Rectal smooth muscle tissue (tissue), 1 donor: ENCODE measurements at regions not wholly inside any gene's neighbourhood (a gene's known extent, or its start where the extent isn't known, plus 50 kb on each side); places are given as distances from the start of the nearest gene placed in this dataset.

ENCODE experiments used
- H3K27ac ChIP-seq: one replicate; pipeline ENCODE4 v1.7.0; 2013; ENCODE audit warnings: low read depth, low read length, inconsistent platforms
- H3K27me3 ChIP-seq: one replicate; pipeline ENCODE4 v1.7.0; 2013; ENCODE audit warnings: low read length; ENCODE audit not compliant: control insufficient read depth, insufficient read depth
- H3K36me3 ChIP-seq: one replicate; pipeline ENCODE4 v1.7.0; 2013; ENCODE audit warnings: low read length; ENCODE audit not compliant: control insufficient read depth, insufficient read depth
- H3K4me1 ChIP-seq: one replicate; pipeline ENCODE4 v1.7.0; 2013; ENCODE audit warnings: low read length; ENCODE audit not compliant: control insufficient read depth, insufficient read depth
- H3K4me3 ChIP-seq: one replicate; pipeline ENCODE4 v1.7.0; 2013; ENCODE audit warnings: low read length
- H3K9ac ChIP-seq: one replicate; pipeline ENCODE4 v1.7.0; 2013; ENCODE audit warnings: low read length

DNA sequence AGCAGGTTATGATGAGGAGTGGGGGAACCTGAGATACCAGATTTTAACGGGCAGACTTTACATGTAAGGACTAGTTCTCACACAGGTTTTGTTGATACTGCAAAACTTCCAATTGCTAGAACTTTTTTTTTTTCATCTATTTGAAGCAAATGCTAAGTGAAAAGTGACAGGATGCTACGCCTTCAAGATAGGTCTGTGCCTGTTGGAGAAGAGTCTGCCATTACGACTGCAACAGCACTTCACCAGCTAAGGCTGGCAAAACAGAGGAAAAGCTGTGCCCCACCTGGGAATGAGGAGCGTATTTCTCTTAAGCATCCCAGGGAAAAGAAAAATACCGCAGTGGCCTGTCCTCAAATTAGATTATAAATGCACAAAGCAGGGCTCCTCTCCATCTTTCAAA is 102.0 kb upstream of the CDH6 start:
- H3K27me3 ChIP-seq = no peaks in the 10 kb centered on the region
- H3K9ac ChIP-seq = no peak overlapping the region
- H3K4me1 ChIP-seq = peaks cover 2% of the 10 kb centered on the region
- H3K27ac ChIP-seq = no peak overlapping the region
- H3K36me3 ChIP-seq = no peaks in the 10 kb centered on the region
- H3K4me3 ChIP-seq = no peak overlapping the region

DNA sequence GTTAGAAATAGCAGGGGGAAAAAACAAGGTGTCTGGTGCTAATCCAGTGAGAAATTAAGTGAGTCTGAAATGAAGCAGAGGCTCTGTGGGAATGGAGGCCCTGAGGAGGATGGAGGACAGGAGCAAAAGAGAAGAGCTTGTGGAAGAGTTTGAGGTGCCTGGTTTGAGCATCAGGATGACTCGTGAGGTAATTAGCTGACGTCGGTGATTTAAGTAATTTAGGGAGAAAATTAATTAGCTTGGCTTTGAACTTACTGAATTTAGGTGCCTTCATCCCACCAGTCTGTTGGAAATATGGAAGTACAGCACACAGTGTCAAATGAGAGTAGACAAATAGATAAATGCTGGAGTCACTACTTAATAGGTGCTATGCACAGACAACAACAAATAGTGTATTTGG is 103.0 kb upstream of the CDH6 start:
- H3K4me3 ChIP-seq = no peak overlapping the region
- H3K27me3 ChIP-seq = no peaks in the 10 kb centered on the region
- no peak overlapping the region for H3K9ac ChIP-seq
- H3K27ac ChIP-seq = no peak overlapping the region
- no peaks in the 10 kb centered on the region for H3K36me3 ChIP-seq
- peaks cover 2% of the 10 kb centered on the region for H3K4me1 ChIP-seq

GRCh38 chr5:31086839-31087415 is 106.6 kb upstream of the CDH6 start:
- Histone ChIP-seq H3K4me3 (no peak overlapping the region), H3K27ac (no peak overlapping the region), H3K9ac (no peak overlapping the region), H3K27me3 (no peaks in the 10 kb centered on the region), H3K4me1 (no peaks in the 10 kb centered on the region), H3K36me3 (no peaks in the 10 kb centered on the region)

DNA sequence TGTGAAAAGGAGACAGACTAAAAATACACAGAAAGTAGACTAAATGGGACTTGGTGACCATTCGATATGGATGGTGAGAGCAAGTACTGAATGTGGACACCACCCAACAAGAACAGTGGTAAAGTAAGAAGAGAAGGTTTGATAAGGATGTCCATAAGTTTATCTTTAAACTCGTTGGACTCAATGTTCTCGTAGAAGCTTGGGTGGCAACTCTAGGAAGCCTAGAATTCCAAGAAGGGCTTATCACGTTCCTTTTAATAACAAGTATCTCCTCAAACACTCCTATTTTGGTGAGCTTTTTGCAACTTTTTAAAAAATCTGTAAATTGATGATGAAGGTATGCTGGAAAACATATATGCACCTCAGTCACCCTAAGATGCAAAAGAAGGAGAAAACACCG is 108.6 kb upstream of the CDH6 start:
- Histone ChIP-seq H3K4me1 (no peaks in the 10 kb centered on the region), H3K9ac (no peak overlapping the region), H3K27me3 (no peaks in the 10 kb centered on the region), H3K27ac (no peak overlapping the region), H3K4me3 (no peak overlapping the region), H3K36me3 (no peaks in the 10 kb centered on the region)

DNA sequence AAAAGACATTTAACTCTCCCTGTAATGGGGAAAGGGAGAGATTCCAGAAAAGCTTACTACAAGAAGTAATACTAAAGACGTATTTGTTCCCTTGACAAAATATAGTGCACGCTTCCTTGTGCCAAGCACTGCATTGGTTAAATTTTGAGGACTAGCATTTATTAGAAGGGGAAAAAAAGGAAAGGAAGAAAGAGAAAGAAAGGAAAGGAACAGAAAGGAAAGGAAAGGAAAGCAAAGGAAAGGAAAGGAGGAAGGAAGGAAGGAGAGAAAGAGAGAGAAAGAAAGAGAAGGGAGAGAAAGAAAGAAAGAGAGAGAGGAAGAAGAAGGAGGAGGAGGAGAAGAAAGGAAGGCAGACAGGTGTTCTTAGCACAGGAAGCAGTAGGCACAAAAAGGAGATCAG is 110.1 kb upstream of the CDH6 start:
- H3K4me3 ChIP-seq = no peak overlapping the region
- no peaks in the 10 kb centered on the region for H3K27me3 ChIP-seq
- H3K4me1 ChIP-seq = no peaks in the 10 kb centered on the region
- no peak overlapping the region for H3K9ac ChIP-seq
- no peaks in the 10 kb centered on the region for H3K36me3 ChIP-seq
- H3K27ac ChIP-seq = no peak overlapping the region

GRCh38 chr5:31079668-31080067 is 113.8 kb upstream of the CDH6 start:
- no peaks in the 10 kb centered on the region for H3K27me3 ChIP-seq
- no peak overlapping the region for H3K27ac ChIP-seq
- H3K4me3 ChIP-seq = no peak overlapping the region
- no peaks in the 10 kb centered on the region for H3K4me1 ChIP-seq
- no peaks in the 10 kb centered on the region for H3K36me3 ChIP-seq
- no peak overlapping the region for H3K9ac ChIP-seq

DNA sequence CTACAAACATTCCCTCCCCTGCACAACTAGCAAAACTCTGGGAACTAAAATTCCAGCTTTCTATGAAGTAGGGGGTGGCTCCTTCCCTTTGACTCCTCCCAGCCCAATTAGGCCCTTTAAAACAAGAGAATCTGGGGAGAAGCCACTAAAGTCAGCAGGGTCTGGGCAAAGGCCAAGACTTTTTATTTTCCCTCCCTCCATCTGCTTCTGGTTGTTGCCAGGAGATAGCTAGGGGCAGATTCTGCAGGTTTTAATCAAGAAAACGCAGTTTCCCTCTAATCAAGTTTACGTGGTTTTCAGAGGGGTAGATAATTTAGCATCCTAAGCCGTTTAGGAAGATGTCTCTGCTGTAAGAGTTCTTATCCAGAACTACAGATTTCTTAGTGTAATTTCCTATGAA is 114.5 kb upstream of the CDH6 start:
- Histone ChIP-seq H3K36me3 (no peaks in the 10 kb centered on the region), H3K4me3 (no peak overlapping the region), H3K27me3 (no peaks in the 10 kb centered on the region), H3K4me1 (no peaks in the 10 kb centered on the region), H3K9ac (no peak overlapping the region), H3K27ac (no peak overlapping the region)

- Histone ChIP-seq H3K4me3 (no peak overlapping the region), H3K27ac (no peak overlapping the region), H3K9ac (no peak overlapping the region), H3K36me3 (no peaks in the 10 kb centered on the region), H3K4me1 (no peaks in the 10 kb centered on the region), H3K27me3 (no peaks in the 10 kb centered on the region)
Observed at GRCh38 chr5:31075981-31076380, 117.5 kb upstream of the CDH6 start.

DNA sequence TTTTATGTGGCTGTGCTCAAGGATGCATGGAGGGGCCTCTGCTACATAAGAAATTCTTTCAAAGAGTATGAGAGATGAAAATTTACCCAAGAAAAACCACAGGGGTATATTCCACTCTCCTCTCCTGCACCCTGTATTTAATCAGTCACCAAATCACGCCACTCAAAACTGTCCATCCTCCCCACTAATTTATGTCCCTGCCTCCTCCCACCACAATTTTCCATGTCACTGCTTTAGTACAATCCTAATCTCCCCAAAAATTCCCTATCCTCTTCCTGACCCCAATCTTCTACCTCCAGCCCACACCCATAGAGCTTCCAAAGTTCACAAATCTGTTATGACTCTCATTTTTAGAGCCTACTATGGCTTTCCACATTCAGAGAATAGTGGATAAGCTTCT is 125.2 kb upstream of the CDH6 start:
- Histone ChIP-seq H3K27me3 (no peaks in the 10 kb centered on the region), H3K27ac (no peak overlapping the region), H3K36me3 (no peaks in the 10 kb centered on the region), H3K4me3 (no peak overlapping the region), H3K9ac (no peak overlapping the region), H3K4me1 (no peaks in the 10 kb centered on the region)

DNA sequence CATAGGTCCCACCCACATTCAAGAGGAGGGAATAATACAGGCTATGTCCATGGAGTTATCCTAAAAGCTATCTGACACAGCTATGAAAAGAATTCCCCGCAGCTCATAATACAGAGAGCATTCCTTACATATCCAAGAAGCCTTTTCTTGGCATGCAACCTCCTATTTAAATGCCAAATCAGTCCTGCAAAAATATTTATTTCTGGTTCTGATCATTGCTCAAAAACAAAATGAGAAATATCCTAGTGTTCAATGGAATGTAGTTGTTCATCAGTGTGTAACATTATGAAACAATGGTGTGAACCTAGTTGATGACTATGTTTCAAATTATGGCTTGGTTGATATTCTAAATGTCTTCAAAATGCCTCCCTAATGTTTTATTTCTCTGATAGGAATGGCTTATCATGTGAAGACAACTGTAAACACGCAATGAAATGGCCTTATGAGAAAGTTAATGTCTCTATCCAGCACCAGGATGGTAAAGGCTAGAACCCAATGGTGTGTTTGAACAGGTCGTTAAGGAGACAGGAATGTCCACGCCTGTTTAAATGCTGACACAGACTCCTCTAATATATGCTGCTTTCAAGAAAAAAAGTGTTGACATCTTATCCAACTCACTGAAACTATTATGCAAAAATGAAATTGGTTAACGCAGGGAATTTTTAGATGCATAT is 126.7 kb upstream of the CDH6 start:
- H3K4me3 ChIP-seq = no peak overlapping the region
- no peak overlapping the region for H3K27ac ChIP-seq
- H3K27me3 ChIP-seq = no peaks in the 10 kb centered on the region
- H3K4me1 ChIP-seq = no peaks in the 10 kb centered on the region
- no peak overlapping the region for H3K9ac ChIP-seq
- H3K36me3 ChIP-seq = no peaks in the 10 kb centered on the region

DNA sequence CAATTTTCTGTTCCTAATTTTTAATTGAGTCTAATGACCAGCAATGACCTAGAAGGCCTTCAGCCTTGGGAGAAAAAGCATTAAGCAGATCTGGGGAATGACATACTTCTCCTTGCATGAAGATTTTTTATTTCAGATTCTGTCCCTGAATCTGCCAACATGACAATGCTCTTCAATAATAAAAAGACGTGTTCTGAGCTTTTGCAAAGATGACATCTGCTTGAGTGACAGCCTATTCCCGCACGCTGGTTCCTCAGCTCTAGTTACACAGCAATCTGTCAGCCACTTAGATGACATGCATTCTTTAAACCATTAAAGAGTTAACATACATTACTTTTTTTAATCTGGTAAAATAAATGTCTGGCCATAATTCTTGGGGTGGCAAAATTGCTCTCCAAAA is 129.3 kb upstream of the CDH6 start:
- no peak overlapping the region for H3K27ac ChIP-seq
- H3K36me3 ChIP-seq = no peaks in the 10 kb centered on the region
- H3K27me3 ChIP-seq = no peaks in the 10 kb centered on the region
- no peak overlapping the region for H3K9ac ChIP-seq
- H3K4me3 ChIP-seq = no peak overlapping the region
- H3K4me1 ChIP-seq = no peaks in the 10 kb centered on the region

- Histone ChIP-seq H3K4me1 (no peaks in the 10 kb centered on the region), H3K4me3 (no peak overlapping the region), H3K36me3 (no peaks in the 10 kb centered on the region)
Observed at GRCh38 chr5:31062902-31063580, 130.4 kb upstream of the CDH6 start.

DNA sequence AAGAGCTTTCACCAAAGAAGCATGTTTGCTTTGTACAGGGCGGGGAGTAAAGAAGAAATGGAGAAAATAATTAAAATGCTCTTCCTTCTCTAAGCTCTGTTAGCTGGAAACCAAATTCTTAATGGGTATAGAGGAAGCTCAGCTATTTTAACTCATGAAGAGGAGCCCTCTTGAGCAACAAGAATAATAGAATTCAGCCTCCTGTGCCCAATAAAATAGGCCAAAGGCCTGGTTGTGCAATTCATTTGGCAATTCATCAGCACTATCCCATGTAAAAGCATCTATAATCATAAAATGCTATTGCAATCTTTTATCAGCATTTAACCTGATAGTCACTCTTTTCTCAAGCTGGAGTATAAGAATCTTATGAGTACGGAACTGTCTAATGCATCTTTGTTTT is 133.6 kb upstream of the CDH6 start:
- H3K4me3 ChIP-seq = no peak overlapping the region
- H3K27me3 ChIP-seq = no peaks in the 10 kb centered on the region
- no peaks in the 10 kb centered on the region for H3K4me1 ChIP-seq
- no peak overlapping the region for H3K27ac ChIP-seq
- no peaks in the 10 kb centered on the region for H3K36me3 ChIP-seq
- no peak overlapping the region for H3K9ac ChIP-seq

More at GRCh38 chr5:31062902-31063580, 130.4 kb upstream of the CDH6 start:
- Histone ChIP-seq H3K27me3 (no peaks in the 10 kb centered on the region), H3K27ac (no peak overlapping the region), H3K9ac (no peak overlapping the region)
